IPS-NIHi7 (cell line): ENCODE measurements at regions not wholly inside any gene's neighbourhood (a gene's known extent, or its start where the extent isn't known, plus 50 kb on each side); places are given as distances from the start of the nearest gene placed in this dataset.

Experiments used
- DNase-seq: peaks from one replicate; pipeline ENCODE4 v3.0.0; 2012; ENCODE audit warnings: mixed read lengths; ENCODE audit errors: extremely low spot score

DNA sequence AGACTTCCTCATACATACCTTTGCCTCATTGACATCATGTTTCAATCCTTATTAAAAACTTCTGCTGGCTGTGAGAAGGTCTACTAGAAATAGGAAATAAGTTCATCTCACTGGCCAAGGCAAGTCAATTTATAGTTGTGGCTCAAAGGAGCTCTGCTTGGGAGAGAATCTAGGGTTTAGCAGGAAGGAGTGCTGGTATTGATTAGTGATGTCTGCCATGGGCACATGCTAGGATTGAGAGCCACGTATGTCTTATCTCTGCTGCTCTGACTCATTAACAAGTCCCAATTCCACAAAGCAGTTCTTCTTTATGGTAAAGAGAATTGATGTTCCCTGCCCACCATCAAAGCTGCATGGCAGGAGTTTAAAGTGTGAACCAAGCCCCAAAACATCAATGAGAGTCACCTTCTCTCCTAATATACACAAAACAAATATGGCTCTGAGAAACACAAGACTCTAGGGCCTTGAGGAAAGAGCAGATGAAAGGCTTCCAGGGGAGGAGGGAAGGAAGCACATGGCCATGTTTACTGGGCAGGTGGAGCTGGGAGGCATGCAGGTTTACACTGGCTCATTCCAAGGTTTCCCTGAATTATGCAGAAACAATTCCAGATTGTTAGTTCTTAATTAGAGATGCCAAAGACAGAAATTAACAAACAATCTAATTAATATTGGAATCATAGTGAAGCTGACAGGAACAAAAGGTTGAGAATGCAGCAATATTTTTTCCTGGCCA is 931.9 kb upstream of the TMEM132C start:
- no peak for DNase-seq

DNA sequence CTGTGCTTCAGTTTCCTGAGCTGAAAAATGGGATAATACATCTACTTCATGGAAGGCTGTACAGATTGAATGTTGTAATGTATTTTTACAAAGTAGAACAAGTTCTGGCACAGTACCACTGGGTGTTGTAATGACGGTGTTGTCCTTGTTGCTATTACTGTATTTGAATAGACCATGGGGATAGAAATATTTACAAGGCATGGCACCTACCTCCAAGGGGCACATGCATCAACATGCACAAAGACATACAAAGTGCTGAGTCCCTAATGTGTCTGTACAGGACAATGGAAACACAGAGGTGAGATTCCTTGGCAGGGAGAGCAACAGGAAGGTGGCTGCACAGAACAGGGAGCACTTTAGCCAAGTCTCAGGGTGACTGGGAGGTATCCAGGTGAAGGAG is 930.6 kb upstream of the TMEM132C start:
- no peak for DNase-seq

GRCh38 chr12:127339065-127339464 is 927.9 kb upstream of the TMEM132C start:
- DNase-seq: no peak

DNA sequence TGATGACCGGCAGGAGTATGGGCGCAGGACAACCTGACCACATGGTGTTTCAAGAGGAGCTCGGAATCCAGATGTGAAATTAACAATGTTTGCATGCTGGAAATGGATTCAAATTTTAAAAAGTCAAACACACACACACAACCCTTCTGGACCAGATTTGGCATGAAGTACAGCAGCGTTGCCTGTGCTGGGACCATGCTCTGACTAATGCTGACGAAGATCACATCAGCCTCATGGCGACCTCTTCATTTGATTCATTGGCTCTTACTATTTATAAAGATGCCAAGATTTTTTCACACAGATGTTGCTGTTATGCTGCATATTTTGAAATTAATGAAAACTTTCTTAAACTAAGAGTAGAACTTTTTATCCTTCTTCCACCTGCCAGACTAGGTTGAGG is 926.6 kb upstream of the TMEM132C start:
- no peak for DNase-seq

- no peak for DNase-seq
Measured at GRCh38 chr12:127342861-127343260, 924.1 kb upstream of the TMEM132C start.

GRCh38 chr12:127343940-127344339 is 923.0 kb upstream of the TMEM132C start:
- no peak for DNase-seq

DNA sequence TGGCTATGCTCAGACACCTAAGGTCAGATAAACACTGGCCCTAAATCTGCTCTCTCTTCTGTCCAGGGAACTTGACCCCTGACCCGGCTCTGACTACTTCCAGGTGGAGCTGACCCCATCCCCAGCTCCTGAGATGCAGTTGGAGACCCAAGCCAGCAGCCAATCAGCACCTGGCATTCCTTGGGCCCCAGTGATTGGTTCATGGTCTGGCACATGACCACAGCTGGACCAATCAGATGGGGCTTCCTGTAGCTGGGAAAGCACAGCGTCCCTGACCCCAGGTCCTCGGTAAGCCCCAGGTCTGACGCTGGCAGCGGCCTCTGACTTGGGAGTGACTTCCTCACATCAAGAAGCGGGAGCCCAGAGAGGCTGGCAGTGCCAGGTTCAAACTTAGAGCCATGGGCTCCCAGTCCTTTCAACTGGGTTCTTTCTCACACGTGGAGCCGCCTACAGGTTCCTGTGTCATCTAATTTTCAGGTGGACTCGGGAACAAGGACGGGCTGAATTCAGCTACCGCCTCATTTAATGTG is 915.4 kb upstream of the TMEM132C start:
- DNase-seq: no peak

DNA sequence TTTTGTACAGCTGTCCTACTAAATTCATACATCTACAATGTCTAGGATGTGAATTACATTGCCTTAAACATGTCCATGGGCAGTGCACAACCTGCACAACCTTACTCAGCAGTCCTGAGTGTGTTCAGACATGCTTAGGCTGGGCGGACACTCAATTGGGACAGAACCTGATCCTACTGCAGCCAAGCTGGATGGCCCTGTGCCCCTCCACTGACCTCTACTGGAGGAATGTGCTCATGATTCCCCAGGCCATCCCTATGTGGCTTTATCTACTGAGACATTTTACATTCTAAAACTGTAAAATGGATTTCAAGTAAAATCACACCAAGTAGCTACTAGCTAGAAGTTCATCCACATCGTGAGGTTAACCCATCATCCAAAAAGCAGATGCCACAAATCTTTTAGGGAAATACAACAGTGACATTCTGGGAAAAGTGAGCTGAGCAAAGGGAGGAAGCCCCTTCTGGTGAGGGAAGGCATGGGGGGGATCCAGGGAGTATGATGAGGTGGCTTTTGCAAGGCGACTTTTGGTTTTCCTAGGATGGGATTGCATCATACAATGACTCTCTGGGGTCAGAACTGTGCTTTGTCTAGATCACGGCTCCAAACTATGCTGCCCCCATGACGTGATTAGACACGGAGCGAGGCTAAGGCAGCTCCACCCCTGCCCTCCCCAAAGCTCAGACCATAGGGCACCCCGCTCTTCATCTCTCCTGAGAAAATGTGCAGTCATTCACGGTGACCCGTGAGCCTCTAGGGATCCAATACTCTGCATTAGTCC is 911.7 kb upstream of the TMEM132C start:
- peak; percentile 81 for DNase-seq

DNA sequence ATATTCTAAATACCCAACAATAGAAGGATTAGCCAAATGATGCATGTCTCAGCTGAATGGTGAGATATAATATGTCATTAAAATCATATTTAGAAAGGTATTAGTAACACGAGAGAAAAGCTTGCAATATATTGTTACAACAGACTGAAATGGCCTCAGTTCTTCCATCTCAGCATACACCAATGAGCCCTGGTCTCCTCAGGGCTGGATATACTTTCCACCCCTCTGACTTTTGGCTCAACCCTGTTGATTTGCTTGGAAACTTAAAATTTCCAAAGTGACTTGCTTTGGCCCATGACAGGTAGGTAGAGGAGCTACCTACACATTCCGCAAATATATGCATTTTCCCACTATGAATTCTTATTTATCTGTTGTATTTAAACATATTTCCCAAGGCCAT is 908.1 kb upstream of the TMEM132C start:
- no peak for DNase-seq

GRCh38 chr12:127360580-127360979 is 906.4 kb upstream of the TMEM132C start:
- DNase-seq: no peak

- no peak for DNase-seq
Measured at GRCh38 chr12:127362121-127362520, 904.8 kb upstream of the TMEM132C start.

- DNase-seq: peak; percentile 49
Measured at GRCh38 chr12:127363392-127363791, 903.6 kb upstream of the TMEM132C start.

GRCh38 chr12:127373559-127373958 is 893.4 kb upstream of the TMEM132C start:
- DNase-seq: no peak

- DNase-seq: no peak
Measured at GRCh38 chr12:127374447-127374846, 892.5 kb upstream of the TMEM132C start.

GRCh38 chr12:127381043-127381668 is 885.8 kb upstream of the TMEM132C start:
- DNase-seq: peak; percentile 91

DNA sequence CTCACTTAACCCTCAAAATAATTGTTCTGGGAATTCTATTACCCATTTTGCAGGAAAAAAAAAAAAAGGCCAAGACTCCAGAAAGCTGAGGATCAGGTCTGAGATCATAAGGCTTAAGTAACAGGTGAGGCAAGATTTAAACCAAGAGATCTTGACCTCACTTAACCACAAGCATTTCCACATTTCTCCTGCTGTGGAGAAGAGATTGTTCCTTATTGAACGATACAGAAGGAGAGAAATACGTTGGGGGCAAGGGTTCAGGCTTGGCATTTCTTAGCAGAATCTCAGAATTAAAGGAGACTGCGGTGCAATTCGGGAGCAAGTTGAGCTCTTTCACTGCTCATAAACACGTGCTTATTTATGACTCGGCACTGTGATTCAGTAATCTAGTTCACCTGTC is 885.3 kb upstream of the TMEM132C start:
- no peak for DNase-seq

GRCh38 chr12:127383281-127383680 is 883.7 kb upstream of the TMEM132C start:
- no peak for DNase-seq

GRCh38 chr12:127386723-127387122 is 880.2 kb upstream of the TMEM132C start:
- no peak for DNase-seq

DNA sequence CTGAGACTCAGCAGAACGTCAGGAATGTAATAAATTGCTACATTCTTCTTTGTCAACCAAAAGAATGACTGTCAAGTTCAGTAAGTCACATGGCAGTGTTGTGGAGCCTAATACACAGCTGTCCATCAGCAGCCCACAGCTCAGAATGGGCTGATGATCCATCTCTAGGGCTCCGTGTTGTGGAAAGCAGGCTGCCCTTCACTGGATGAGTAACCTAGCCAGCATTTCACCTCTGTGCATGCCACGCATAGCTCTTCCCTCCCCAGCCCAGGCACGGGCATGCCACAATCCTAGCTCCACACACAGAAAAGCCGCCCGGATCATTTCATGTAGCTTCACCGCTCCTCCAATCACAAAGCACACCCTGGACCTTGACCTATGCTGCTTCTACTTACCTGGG is 878.0 kb upstream of the TMEM132C start:
- DNase-seq: no peak

DNA sequence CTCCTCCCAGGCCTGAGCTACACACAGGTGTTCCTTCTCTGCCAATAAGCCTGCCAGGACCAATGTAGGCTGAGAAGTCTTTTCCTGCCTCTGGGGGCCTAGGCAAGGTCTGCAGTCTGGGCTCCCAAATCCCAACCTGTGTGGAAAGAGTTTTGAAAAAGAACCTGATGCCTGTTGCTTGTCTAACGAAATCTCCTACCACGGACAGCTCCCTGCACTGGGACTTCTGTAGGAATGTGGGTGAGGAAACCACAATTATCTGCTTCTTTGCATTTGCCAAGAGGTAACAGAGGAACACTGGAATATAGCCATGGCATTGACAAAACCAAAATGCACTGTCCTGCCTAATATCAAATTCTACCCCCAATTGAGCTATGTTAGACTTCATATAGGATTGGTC is 877.0 kb upstream of the TMEM132C start:
- peak; percentile 62 for DNase-seq

GRCh38 chr12:127393465-127393864 is 873.5 kb upstream of the TMEM132C start:
- no peak for DNase-seq

GRCh38 chr12:127393896-127394295 is 873.1 kb upstream of the TMEM132C start:
- DNase-seq: no peak

DNA sequence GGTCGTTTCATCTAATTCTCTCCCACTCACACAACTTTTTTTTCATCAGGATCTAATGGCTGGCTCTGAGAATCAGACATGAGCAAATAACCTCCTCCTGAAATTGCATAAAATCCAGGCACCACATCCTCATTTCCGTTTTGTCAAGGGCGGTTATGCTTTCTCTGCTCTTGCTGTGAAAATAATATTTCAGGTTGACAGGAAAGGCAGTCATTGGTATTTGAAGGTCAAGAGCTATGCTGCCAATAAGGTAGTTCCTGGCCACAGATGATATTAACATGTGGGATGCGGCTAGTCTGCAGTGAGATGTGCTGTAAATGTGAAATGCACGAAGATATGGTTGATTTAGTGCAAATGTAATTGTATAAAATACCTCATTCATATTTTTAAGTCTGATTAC is 870.2 kb upstream of the TMEM132C start:
- DNase-seq: no peak
